GM12864 (cell line): ENCODE measurements at regions not wholly inside any gene's neighbourhood (a gene's known extent, or its start where the extent isn't known, plus 50 kb on each side); places are given as distances from the start of the nearest gene placed in this dataset.

ENCODE experiments used
- DNase-seq: peaks from one replicate; pipeline ENCODE4 v3.0.0-alpha.2; 2011; ENCODE audit warnings: low read depth
- H3K4me3 ChIP-seq: 2 replicates; pipeline ENCODE4 v1.5.1; 2011; ENCODE audit warnings: mild to moderate bottlenecking, low read depth, low read length, control low read depth
- TF ChIP-seq, protein P1 (sequence below): IDR thresholded peaks from 2 replicates; pipeline ENCODE4 v1.5.1; 2011; ENCODE audit warnings: low read depth, mild to moderate bottlenecking, moderate library complexity, low read length, control low read depth, inconsistent platforms; ENCODE audit errors: missing control alignments

DNA sequence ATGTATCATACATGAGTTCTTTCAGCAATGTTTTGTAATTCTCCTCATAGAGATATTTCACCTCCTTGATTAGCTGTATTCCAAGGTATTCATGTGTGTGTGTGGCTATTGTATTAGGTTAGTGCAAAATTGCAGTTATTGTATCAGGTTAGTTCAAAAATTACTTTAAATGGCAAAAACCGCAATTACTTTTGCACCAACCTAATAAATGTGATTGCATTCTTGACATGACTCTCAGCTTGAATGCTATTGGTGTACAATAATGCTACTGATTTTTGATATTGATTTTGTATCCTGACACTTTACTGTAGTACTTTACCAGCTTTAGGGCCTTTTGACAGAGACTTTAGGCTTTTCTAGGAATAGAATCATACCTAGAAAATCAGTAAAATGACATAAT, 297.4 kb downstream of the ZWINT start:
- TF ChIP-seq, protein P1, sequence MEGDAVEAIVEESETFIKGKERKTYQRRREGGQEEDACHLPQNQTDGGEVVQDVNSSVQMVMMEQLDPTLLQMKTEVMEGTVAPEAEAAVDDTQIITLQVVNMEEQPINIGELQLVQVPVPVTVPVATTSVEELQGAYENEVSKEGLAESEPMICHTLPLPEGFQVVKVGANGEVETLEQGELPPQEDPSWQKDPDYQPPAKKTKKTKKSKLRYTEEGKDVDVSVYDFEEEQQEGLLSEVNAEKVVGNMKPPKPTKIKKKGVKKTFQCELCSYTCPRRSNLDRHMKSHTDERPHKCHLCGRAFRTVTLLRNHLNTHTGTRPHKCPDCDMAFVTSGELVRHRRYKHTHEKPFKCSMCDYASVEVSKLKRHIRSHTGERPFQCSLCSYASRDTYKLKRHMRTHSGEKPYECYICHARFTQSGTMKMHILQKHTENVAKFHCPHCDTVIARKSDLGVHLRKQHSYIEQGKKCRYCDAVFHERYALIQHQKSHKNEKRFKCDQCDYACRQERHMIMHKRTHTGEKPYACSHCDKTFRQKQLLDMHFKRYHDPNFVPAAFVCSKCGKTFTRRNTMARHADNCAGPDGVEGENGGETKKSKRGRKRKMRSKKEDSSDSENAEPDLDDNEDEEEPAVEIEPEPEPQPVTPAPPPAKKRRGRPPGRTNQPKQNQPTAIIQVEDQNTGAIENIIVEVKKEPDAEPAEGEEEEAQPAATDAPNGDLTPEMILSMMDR = no peak
- no peak for DNase-seq
- no peak overlapping the region for H3K4me3 ChIP-seq

DNA sequence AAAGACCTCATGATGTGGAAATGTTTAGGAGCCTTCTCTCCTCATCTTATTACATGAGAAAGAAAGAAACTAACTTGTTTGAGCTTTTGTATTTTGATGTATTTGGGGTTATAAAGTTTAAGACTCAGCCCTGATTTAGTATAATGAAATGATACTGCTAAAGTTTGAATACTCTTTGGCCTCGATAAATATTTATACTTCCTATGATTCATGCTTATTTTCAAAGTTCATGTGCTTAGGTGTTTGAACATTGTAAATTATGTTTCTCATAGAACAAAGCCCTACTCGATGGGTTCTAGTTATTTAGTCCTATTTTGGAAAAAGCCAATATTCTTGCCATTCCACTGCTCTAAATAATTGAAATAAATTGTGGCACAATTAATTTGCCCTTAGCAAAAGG, 303.2 kb downstream of the ZWINT start:
- DNase-seq = no peak
- TF ChIP-seq, protein P1 = no peak
- H3K4me3 ChIP-seq = no peak overlapping the region

DNA sequence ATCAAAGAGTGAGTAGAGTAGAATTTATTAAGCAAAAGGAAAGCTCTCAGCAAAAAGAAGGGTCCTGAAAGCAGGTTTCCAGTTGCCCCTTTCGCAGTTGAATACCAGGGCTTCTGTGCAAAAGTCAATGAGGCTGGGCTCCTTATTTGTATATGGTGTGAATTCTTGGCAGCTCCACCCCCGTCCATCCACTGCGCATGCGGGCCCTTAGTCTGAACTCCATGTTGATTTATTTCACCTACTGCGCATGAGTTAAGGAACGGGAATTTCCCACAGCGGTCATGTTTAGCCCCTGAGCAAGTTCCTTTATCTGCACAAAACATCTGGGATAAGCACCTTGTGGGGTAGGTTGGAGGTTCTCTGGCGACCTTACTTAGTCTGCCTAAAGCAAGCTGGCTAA, 325.6 kb downstream of the ZWINT start:
- H3K4me3 ChIP-seq = no peak overlapping the region
- no peak for DNase-seq
- TF ChIP-seq, protein P1 = no peak

DNA sequence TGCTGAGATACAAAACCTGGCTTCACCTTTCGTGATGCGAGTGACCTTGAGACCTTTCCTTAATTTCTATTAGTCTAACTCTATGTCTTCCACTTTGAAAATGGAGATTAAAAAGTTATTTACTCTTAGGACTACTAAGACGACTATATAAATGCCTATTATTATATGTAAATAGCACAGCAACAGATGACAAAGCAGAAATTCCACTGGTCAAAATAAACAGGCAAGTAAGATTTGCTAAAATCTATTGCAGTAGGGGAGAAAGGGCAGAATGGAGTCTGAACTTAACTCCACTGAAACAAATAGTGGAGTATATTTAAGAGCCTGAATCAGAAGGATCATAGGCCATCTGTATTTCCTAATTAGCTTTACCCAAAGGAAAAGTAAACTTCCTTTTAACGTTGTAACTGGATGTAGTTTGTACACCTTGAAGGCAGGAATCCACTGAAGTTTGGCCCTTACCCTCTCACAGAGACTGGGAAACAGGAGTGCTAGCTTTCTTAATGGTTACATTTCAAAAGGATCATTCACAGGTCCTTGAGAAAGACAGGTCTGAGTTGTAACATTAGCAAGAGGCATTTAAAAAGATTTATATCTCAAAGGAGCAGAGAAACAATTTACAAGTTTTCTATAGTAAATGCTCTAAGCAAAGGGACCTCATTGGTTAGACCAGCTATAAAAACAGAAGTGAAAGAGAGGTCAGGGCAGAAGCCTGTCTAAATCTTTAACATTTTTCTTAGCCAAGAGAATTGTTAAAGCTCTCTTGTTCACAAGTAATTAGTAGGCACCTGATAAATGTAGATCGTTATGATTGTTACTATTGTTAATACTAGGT, 332.5 kb downstream of the ZWINT start:
- TF ChIP-seq, protein P1 = no peak
- no peak for DNase-seq
- H3K4me3 ChIP-seq = no peak overlapping the region

DNA sequence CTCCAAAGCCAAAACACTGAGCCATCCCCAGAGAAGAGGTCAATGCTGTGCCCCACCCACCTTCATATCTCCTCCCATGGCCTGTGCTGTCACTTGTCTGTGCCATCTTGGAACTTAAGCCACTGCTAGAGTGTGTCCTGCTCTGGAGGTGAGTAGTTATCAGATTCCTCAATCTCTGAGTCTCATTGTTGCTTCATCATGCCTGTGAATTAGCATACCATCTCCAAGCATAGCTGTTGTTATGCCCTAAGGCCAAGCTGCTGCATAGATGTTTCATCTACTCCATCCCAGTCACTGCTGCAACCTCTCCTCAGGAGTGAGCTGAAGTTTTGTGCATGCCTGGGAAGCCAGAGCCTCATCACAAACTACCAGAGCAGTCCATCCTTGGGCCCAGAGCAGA, 349.0 kb downstream of the ZWINT start:
- no peak overlapping the region for H3K4me3 ChIP-seq
- TF ChIP-seq, protein P1 = no peak
- no peak for DNase-seq

DNA sequence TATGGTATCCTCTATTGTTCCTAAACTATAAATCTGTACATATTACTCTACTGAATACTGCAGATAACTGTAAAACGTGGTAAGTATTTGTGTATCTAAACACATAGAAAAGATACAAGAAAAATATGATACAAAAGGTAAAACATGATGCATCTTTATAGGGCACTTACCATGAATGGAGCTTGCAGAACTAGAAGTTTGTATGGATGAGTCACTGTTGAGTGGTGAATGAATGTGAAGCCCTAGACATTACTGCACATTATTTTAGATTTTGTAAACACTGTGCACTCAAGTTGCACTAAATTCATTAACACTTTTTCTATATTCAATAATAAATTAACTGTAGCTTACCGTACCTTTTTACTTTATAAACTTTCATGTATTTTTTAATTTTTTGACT, 357.5 kb downstream of the ZWINT start:
- TF ChIP-seq, protein P1 = no peak
- DNase-seq = no peak
- no peak overlapping the region for H3K4me3 ChIP-seq

DNA sequence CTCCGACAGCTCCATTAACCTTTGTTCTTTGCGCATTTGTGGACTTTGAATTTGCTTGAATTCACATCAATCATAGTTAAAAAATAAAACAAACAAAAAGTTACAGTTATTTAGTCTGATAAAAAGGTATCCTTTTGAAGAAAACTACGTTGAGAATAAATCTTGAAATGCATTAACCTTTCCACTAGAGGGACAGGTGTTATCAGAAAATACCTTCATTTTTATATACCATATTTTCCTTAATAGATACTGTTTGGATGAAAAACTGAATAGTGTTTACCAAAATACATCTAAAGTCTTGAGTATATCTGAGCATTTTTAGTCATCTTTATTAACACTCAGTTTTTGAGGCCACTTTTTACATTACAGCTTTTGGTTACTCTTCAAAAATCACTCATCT, 371.9 kb downstream of the ZWINT start:
- no peak for DNase-seq
- no peak overlapping the region for H3K4me3 ChIP-seq
- TF ChIP-seq, protein P1 = no peak
